HG03108 (cell line): ENCODE measurements at regions not wholly inside any gene's neighbourhood (a gene's known extent, or its start where the extent isn't known, plus 50 kb on each side); places are given as distances from the start of the nearest gene placed in this dataset.
"Not testable (repeated sequence)": the region's sequence is repeated elsewhere in the genome, so short reads cannot be mapped to it uniquely, and the experiment has no call there.

Experiments used
- ATAC-seq: cut with Tn5 transposase; IDR thresholded peaks from one replicate; pipeline ENCODE4 v1.9.1; 2021; ENCODE audit warnings: moderate library complexity; ENCODE audit not compliant: unreplicated experiment

DNA sequence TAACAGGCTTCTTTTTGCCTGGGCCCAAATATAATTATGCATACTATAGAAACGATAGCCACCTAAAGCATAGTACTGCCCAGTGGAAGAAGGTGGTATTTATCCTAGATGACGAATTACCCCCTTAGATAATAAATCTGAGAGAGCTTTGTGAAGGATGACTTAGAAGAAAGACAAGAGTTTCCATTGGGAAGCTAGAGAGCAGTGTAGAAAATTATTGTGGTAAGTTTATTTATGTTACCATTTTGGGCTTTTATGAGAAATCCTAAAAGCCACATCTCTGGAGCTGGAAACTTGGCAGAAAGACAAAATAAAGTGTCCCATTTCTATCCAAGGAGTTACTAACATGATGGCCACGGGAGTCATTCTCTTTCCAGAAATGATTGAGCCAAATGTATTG lies 172.0 kb upstream of the SEMA6A start:
- no peak for ATAC-seq

DNA sequence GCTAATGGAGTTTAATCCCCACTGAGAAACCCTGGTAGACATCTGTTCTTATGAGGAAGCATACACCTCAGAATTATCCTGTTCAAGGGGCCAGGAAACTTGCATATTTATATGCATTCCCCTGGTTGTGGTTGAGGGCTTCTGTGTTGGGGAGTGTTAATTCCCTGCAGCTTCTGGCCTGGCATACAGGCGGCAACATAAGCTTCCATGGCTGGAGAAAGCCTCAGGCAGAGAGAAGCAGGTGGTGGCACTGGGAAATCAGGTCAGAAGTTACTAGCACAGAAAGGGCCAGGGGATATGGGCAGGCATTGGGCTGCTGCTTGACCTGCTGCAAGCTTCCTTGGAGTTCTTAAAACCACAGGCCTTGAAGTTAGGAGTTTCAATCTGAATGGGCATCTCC lies 166.1 kb upstream of the SEMA6A start:
- no peak for ATAC-seq

GRCh38 chr5:116739571-116739970 lies 164.9 kb upstream of the SEMA6A start:
- ATAC-seq: no peak

GRCh38 chr5:116738615-116739261 lies 164.1 kb upstream of the SEMA6A start:
- ATAC-seq: no peak

- ATAC-seq: no peak
These were observed 163.6 kb upstream of the SEMA6A start for GRCh38 chr5:116738239-116738614.

DNA sequence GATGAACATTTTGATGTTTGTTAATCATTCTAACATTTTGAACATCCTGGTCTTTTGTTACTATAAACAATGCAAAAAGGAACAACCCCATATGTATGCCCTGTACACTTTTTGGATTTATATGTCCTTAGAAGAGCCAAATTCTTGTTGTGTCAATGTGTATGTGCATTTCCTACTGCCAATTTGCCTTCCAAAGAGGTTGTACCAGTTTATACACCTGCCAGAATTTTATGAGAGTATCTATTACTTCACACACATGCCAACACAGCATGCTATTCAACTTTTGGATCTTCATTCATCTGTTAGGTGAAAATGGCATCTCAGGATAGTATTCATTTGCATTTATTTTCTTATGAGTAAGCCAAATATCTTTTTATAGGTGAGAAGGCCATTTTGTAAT lies 162.0 kb upstream of the SEMA6A start:
- no peak for ATAC-seq

- ATAC-seq: no peak
These were observed 159.7 kb upstream of the SEMA6A start for GRCh38 chr5:116733991-116734975.

GRCh38 chr5:116732591-116732990 lies 158.0 kb upstream of the SEMA6A start:
- no peak for ATAC-seq

DNA sequence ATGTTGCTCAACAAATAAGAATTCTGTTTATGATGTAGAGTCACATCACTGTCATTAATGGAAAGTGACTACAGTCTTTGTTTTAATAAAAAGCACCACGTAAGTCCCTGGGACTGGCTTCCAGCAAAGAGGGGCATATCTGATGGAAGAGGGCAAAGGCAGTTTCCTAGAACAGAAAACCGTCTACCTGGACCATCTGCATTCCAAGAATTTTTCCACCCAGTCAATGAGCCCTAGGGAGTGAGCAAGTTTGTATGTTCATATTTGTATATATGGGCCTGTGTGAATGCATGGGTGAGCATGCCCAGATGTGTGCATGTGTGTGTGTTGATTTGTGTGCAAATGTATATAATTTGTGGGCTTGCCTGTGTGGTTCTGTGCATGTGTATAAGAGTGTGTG lies 156.8 kb upstream of the SEMA6A start:
- no peak for ATAC-seq

GRCh38 chr5:116730706-116731105 lies 156.1 kb upstream of the SEMA6A start:
- no peak for ATAC-seq

GRCh38 chr5:116730185-116730584 lies 155.6 kb upstream of the SEMA6A start:
- no peak for ATAC-seq

DNA sequence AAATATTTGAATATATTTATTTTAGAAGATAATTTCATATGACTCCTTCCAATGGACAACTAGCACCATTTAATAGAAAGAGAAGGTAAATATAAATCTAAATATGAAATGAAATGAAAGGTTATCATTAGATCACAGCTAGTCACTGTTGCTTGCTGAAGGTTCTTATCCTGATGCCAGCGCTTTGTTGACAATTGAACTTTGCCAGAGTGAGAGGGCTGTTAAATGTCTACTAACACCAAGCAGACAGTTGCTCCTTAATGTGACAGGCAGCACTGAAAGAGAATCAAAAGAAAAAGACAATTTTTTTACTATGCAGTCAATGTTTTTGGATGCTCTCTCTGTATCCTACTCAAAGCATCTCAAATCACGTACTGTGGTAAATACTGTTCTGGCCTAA lies 152.6 kb upstream of the SEMA6A start:
- ATAC-seq: no peak

GRCh38 chr5:116726180-116726579 lies 151.6 kb upstream of the SEMA6A start:
- not testable (repeated sequence) for ATAC-seq

DNA sequence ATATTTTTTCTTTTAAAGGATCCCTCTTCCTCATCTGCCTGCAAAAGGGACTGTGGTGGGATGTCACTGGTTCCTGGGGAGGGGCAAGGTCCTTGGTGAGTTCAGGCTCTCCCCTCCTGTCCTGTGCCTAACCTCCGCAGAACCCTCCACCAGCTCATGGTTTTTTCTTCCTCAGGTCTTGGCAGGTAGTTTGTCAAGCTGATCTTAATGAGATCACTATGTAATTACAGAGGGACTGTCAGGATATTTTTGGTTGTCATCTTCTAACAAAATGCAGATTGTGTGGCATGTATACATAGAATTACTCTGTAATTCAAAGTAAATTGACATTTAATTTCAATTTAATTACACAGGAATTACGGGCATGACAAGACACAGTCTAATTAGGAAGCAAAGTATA lies 150.3 kb upstream of the SEMA6A start:
- ATAC-seq: no peak

- no peak for ATAC-seq
These were observed 148.0 kb upstream of the SEMA6A start for GRCh38 chr5:116722651-116723050.

DNA sequence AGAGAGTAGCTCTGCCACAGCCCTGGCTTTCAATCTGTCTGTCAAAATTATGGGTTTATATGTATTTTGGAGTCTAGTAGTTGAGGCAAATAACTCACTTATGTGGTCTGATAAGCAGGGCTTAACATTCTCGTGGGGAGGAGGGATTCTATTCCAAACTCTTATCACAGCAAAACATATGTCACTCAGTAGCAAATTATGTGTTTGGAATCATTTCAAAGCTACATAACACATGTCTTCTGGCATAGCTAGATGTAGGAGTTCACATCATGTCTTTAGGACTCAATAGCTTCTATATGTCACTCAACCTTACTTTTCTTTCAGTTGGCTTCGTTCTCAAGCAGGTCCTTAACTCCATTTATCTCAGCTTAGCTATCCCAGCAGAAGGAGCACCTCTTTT lies 144.5 kb upstream of the SEMA6A start:
- ATAC-seq: no peak

DNA sequence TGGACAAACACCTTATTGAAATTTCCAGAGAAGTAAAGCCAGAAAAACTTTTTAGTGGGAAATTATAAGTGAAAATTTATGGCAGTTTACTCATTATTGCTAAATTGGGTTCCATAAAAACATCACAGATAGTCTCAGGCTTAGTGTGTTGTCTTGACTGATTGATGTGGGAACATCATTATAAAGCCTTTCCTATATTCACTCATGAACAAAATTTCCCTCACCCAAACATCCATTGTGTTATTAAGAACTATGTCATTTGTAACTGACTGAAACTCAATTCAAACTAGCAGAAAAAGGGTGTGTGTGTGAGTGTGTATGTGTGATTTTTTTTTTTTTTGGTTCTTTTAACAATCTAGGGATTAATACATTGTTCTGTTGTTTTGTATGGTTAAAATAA lies 143.7 kb upstream of the SEMA6A start:
- ATAC-seq: no peak

DNA sequence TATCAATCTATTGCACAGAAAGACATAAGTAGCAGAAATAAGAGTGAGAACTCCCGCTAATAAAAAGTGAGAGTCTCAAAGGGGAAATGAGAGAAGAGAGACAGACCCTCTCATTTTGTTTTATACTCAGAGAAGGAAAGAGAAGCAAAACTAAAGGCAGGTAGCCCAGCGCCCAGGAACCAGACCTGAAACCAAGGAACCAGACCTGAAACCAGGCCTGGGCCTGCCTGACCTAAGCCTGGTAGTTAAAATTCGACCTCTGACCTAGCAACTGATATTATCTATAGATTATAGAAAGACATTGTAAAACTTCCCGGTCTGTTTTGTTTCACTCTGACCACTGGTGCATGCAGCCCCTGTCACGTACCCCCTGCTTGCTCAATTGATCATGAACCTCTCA lies 134.5 kb upstream of the SEMA6A start:
- no peak for ATAC-seq

DNA sequence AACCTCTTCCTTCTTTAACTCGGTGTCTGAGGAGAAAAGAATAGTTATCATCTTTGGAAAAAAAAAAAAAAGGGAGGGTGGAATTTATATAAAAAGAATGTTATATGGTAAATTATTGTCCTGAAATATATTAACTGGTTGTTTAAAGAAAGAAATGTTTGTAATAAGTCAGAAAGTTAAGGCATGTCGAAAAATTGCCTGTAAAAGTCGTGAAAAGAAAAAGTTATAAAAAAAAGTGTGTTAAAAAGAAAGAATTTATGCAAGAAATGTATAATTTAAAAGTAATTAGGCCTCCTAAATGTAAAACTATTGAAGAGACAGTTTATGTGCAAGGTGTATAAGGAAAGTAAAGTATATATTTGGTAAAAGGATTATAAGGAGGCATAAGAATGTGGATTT lies 130.5 kb upstream of the SEMA6A start:
- not testable (repeated sequence) for ATAC-seq

- no peak for ATAC-seq
These were observed 129.3 kb upstream of the SEMA6A start for GRCh38 chr5:116703941-116704340.

DNA sequence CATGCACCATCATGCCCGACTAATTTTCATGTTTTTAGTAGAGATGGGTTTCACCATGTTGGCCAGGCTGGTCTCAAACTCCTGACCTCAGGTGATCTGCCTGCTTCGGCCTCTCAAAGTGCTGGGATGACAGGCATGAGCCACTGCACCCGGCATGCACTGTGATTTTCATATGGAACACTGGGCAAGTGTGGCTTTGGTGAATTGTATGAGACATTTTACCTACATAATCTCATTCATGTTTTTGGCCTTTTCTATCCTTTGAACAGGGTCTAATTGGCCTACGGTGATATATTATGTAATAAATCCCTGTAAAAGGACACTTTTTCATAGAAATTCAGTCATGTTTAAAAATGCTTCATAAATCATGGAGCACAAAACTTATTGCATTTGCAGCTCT lies 128.7 kb upstream of the SEMA6A start:
- ATAC-seq: no peak

DNA sequence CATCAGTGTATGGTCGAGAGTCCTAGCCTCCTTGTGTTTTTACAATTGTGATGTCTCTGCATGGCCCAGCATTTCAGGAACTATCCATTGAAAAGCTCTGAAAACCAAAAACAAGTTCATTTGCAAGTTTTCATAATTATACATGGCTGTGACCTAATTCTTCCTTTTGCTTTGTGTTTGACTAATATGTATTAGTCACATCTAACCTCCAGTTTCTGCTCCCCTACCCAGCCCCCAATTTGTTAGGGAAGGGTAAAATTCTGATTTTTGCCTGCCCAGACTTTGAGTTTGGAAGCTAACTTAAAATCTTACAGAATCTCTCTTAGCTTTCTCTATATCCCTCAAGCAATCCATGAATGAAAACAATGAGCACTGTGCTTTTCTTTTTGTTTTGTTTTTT lies 128.2 kb upstream of the SEMA6A start:
- ATAC-seq: no peak
